Activated CD8-positive, alpha-beta memory T cell treated with anti-CD3 and anti-CD28 coated beads for 1 hour (primary cell): ENCODE measurements at regions not wholly inside any gene's neighbourhood (a gene's known extent, or its start where the extent isn't known, plus 50 kb on each side); places are given as distances from the start of the nearest gene placed in this dataset.

Source experiments
- DNase-seq, 2 donors: peaks; one replicate each; pipeline ENCODE4 v3.0.0-alpha.2; 2020; ENCODE audit warnings: low read depth in 1 of 2; ENCODE audit errors: extremely low read depth in 1 of 2

DNA sequence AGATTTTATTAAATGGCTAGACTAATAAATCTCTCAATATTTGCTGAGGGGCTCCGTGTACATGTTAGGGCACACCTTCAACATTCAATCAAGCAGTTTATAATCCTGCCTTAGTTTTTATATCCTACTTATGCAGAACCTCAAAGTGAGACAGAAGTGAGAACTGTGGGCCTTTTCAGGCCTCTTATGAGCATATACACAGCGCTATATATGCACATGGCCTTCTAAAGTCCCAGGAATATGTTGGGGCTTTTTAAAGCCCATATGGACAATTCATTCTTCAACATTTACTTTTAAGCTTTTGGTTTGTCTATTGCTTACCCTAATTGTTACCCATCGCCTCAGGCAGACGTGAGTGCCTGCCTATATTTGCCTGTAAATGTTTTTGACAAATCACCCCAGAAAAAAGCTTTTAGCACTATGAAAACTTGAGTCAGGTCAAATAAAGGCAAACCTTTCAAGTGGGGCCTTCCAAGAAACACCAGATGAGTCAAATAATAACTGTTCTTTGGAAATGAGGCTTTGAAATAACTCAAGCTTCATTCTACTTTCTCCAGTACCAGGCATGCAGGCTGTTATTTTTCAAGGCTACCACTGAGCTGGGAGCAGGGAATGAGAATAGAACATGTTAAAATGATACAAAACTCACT lies 58.2 kb downstream of the ESM1 start:
- DNase-seq: no peak

DNA sequence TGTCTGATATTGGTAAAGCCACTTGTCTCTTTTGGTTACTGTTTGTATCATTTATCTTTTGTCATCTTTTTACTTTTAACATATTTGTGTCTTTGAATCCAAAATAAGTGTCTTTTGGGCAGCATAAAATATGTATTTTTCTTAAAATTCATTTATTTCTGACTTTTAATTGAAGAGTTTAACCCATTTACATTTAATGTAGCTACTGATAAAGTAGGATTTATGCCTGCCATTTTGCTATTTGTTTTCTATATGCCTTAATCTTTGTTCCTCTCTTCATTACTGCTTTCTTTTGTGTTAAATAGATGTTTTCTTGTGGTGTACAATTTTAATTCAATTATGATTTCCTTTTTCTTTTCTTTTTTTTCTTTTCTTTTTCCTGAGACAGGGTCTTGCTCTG lies 60.9 kb downstream of the ESM1 start:
- DNase-seq: no peak

DNA sequence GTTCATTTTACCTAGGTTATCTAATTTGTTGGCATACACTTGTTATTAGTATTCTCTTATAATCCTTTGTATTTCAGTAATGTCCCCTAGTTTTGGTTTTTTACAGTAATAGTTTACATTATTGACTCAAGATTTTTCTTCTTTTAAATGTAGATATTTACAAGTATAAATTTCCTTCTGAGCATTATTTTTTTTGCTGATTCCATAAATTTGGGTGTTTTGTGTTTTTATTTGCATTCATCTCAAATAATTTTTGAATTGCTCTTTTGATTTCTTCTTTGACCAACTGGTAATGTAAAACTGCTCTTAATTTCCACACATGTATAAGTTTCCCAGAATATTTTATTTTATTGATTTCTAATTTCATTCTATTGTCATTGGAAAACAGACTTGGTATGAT lies 68.1 kb downstream of the ESM1 start:
- DNase-seq: no peak

DNA sequence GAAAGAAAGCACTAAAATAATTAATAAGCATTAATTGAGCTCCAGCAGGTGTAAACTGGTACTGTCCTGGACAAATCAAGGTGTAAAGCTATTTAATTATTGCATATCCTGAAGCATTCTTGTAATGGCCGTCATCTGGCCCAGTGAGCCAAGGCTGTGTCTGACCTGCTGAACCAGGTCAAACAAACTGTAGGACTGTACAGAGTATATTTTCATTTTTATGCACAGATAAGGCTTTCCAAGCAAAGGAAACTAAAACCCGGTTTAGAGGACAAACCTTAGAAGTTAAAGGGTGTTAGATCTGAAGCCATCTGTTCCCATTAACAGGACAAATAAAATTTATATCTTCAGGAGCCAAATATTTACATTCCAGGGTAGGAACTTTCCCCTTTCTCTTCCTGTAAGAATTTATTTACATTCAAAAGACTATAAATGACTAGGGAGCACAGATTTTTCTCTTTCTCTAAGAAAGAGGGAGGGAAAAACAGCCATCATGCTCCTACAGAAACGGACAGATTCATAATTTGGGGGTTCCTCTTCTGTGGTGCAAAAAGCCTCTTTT lies 69.8 kb downstream of the ESM1 start:
- DNase-seq: no peak

DNA sequence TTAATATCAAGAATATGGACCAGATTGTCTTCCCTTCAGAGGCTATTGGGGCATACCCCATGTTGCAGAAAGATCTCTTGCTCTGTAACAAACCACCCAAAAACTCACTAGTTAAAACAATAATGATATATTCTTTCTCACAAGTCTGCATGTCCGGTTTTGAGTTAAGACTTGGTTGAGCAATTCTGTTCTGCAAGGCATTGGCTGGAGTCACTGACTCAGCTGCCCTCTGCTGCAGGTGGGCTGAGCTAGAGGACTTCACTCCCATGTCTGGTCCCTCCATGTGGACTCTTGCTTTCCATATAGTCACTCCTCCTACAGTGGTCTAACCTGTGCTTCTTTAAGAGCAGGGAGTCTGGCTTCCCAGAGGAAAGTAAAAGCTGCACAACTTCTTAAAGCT lies 73.4 kb downstream of the ESM1 start:
- no peak for DNase-seq

DNA sequence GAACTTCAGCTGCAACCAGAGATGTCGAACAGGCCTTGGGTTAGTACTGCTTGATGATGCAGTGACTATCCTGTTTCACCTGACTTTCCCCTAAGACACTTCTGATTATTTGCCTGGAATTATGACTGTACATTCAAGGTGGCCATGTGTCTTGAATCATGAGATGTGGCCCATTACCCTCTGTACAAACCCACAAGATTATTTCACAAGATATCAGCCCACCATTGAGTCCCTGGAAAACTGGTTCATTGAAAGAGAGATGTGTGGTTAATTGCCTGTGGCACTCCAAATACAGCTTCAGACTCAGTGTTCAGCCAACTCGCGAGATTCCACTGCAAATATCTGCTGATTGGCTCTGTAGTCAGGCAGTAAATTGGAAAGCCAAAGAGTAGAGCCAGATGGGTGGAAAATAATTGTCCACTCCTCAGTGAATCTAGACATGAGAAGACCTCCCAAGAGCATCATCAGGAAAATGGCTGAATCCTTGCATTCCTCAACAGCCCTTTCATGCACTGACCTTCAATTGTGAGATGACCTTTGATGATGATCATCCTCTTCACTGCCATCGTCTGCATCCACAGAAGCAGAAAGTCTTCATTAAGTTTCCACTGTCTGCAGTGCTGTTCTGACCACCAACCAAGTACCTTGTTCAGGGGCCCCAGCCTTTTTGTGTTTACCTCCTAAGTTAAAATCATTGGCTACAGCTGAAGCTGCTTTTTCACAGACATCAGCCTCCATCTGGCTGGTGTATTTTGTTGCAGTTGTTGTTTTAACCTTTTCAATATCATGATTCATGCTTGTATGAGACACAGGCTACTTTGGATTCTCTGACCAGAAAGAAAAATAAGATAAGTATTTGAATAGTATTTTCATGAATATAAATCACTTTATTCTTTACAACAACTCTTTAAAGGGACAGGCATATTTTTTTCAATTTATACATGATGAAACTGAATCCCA lies 75.2 kb downstream of the ESM1 start:
- no peak for DNase-seq

DNA sequence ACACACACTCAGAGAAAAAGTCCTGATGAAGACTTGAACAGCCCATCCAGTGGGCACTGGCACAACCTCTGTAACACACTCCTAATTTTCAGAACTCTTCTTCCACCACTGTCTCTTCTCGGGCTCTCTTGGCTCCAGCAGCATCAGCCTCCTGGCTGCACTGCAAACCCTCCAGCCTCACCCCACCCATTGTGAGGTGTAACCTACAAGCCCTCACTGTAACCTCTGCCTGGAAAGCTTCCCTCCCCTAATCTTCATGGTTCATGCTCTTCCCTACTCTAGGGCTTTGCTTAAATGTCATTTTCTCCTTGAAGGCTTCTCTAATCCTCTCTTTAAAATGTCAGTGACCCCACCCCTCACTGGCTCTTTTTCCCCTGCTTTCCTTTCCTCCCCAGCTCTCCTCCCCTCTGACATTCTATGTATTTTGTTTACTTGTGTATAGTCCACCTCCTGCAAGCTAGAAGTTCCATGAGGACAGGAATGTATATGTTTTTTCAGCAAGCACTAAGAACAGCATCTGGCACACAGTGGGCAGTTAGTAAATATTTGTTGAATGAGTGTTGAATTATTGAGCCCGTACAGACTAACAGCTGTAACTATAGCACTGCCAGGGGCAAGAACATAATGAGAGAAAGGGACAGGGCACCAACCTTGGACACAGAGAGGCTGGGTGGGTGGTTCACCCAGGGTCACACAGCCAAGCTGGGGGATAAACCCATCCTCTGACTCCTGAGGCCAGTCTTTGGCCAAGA lies 76.4 kb downstream of the ESM1 start:
- DNase-seq: no peak

DNA sequence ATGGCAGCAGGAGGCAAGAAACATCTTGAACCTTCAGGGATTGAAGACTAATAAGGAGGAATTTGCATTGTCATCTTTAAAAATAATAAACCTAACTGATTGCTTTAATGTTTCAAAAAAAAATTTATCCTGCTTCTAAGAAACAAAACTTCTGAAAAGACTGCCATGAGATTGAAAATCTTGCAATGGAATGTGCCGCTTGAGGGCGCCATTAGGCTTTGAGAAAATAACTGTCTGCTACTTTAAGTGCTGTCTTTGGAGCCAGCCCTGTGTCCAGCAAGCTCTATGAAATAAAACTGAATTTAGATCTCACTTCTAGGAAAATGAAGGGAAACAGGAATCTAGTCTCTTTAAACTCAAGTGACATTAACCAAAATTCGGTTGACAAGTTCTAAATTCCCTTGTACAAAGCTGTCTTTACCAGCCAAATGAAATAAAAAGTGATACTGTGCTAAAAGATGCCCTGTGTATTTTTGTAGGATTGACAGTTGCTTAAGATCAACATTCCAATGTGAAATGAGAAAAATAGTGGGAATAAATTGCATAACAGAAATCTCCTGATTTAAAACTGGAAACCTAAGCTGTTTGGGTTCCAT lies 79.4 kb downstream of the ESM1 start:
- DNase-seq: peak; percentile 28 to 50

DNA sequence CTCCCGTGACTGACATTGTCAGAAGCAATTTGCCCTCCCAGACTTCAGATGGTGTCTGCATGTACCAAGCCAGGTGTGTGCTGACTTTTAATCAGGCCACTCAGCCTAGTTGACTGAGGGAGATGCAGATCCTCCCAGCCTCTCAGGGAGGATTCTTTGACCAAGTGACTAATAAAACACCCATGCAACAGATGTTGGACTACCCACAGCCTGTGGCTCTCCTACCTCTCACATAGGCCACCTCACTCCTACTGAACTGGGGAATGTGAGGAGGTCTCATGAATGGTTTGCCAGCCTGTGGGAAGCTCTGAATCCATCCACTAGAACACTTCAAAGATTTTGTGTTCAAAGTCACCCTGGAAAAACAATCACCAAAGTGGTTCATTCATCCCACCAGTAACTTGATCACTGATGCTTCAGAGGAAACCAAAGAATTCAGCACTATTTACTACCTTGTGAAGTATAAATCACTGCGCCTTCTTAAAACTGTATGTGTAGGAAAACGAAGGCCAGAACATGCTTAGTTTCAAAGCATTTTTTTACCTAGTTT lies 80.1 kb downstream of the ESM1 start:
- no peak for DNase-seq

DNA sequence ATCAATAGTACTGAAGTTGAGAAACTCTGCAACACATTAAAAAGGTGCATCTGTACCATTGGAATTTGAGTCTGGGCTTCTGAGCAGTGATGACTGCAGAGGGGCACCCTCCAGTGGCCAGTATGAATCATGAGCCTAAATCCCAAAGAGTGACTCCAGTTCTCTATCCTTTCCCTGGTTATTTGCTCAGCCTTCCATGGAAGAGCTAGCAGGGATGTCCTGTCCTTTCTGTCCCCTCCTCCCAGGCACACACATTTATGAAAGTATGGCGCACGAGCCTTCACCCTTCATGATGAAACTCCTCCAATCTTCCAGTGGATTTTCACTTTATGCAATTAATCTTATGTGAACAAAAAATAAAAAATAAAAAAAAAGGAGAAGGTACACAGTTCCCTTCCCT lies 81.0 kb downstream of the ESM1 start:
- DNase-seq: no peak

DNA sequence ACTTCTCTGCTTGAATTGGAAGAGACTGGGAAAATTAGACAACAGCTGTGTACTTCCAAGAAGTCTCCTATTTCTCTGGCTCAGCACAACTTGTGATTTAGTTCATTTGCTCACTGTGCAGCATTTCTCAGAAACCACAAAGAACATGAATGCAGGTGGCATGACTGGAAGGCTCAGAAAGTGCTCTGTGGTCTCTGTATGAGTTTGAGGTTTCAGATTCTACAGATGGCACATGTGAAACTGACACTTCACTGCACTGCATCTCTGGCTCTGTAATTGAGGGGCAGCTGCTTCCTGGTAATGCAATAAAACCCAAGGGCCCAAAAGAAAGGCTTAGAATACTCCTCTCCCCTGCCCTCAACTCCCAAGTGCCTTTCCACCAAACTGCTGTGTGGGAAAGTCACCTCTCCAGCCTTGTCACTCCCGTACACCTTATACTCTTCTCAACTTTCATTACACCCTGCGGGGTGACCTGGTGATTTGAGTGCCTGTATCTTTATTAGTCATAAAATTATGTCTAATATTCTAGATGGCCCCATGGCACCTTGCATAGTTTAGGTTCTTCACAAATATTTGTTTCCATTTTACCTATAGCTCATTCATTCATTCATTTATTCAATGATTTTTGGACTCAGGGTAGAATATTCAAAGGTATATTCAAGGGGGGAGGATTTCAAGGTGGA lies 82.5 kb downstream of the ESM1 start:
- no peak for DNase-seq

DNA sequence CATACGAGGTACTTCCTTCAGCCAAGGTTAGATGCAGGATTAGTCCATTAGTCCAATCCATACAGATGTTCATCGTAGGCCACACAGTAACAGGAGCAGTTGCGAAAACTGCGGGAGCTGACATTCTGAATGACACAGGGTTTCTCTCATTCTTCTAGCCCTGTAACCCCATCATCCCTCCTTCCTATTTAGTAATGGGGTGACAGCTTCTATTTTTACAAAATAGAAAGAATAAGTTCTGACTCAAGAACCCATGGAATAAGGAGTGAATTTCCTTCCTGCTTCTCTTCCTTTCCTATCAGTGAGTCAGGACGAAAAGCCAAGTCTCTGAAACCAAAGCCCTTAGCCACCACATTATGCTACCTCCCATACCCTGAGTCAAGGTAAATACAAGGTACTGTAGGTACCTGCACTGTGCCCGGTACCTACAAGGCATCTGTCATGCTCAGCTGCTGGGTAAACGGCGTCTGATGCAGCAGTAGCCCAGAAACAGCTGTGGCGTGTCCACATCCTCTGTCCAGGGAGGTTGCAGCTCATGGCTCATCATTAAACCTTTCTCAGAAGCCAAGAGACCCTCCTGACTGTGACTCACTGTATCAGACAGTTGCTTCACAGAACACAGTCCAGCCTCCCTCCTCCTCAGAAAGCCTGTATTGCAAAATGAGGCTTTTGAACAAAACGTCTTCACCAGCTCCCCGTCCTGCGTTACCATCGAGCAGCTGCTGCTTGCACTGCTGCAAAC lies 84.2 kb downstream of the ESM1 start:
- no peak for DNase-seq

DNA sequence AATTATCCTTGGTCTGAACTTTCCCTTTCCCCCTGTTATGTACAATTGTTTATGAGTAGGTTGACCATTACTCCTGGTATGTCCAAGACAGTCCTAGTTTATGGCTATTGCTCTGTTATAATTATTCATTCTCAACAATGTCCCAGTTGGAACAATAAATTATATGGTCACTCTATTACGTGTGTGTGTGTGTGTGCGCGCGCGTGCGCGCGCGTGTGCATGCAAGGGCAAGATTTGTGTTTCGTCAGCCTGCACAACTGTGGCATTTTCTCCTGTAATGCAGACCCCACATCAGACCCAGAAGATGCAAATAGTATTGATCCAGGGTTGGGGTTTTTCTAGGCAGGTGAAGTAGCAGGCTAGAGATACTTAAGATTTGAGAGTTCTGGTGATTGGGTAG lies 88.4 kb downstream of the ESM1 start:
- no peak for DNase-seq

DNA sequence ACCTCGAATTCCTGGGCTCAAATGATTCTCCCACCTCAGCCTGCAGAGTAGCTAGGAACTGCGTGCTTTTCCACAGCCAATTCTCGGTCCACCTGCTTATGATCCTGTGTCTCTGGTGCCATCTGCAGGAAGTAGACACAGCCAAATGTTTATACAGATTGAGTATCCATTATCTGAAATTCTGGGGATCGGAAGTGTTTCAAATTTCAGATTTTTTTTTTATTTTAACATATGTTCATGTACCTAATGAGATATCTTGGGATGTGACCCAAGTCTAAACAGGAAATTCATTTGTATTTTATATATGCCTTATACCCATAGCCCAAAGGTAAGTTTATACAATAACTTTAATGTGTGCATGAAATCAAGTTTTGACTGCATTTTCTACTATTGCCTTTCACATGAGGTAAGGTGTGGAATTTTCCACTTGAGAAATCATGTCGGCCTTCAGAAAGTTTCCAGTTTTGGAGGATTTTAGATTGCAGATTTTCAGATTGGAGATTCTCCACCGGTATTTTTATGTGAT lies 89.5 kb downstream of the ESM1 start:
- no peak for DNase-seq

DNA sequence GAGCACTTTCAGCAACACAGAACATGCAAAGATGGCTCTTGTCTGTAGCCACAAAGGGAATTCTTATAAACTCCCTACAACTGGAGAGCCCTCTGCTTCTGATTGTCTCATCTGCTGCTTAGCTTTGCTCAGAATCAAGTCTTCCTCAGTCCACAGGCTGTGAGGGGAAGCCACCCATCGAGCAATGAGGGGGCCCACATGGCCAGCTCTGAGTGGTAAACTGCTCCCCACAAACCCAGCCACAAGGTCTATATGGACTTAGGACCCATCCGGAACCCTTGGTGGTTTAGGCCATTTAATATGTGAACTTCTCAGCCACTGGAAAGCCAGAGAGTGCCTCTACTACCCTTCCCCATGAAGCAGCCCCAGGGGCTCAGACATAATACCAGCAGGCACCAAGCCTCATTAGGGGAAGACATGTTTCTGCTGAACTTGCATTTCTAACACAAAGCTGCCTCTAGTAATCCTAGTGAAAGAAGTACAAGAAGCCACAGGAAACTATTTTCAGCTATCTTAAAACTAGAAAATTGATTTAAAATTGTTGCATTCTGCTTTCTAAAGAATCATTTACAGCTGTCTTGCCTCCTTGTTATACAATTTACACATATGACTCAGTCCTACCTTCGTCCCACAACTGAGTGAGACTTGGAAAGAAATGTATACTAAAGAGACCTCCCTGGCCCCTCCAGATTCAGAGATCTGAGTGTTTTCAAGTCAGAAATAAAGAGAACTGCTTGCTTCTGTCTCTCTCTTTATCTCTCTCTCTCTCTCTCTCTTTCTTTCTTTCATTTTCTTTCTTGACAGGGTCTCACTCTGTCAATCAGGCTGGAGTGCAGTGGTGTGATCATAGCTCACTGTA lies 90.2 kb downstream of the ESM1 start:
- no peak for DNase-seq

DNA sequence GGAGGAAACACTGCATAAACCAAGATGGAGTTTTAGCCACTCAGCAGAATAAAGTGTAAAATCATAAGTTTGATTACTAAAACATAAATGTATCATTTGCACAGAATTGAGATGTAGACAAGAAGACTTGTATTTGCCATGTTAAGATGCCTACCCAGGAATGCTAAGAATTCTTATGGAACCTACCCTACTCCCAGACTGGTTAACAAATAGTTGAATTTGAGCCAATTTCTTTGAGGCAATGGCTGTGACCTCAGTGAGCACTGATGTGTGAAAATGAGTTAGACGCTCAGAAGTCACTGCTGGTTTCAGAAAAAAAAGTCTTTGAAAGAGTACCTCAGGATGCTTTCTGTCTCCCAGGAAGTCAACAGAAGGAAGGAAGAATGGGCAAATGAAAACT lies 95.6 kb downstream of the ESM1 start:
- no peak for DNase-seq

DNA sequence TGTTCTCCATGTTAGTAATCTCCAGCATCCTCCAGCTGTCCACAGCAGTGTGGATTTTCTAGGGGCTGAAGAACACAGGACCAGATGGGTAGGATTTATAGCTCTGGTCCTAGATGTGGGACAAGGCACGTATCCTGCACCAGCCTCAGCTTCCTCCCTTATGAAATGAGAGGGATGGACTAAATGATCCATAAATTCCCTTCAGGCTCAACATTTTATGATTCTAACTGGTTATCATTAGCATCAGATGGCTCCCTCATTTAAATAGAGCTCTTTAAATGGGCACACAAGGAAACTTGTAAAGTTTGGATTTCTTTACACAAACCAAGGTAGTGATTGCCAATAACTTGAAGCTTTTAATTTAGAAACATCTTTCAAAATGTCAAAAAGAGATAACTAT lies 97.7 kb downstream of the ESM1 start:
- no peak for DNase-seq

DNA sequence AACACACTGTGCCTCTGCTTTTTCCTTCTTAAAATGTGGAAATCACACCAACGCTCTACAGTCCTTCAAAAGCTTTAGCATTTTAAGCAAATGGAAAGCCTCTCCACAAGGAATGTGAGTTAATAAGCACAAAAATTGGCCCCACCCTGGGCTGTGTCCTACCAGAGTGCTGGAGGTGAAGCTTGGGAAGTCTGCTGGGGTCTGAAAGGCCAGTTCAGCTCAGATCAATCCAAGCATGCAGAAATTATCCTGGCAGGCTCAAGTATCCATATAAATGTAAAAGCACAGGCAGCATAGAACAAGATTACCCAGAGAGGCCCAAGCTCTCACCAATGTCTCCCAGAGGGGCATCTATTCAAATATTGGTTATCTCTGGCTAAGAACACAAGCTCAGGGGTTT lies 98.5 kb downstream of the ESM1 start:
- DNase-seq: no peak
